ENCODE measurements at regions not wholly inside any gene's neighbourhood (a gene's known extent, or its start where the extent isn't known, plus 50 kb on each side); places are given as distances from the start of the nearest gene placed in this dataset.
"Not testable (repeated sequence)": the region's sequence is repeated elsewhere in the genome, so short reads cannot be mapped to it uniquely, and the experiment has no call there.

DNA sequence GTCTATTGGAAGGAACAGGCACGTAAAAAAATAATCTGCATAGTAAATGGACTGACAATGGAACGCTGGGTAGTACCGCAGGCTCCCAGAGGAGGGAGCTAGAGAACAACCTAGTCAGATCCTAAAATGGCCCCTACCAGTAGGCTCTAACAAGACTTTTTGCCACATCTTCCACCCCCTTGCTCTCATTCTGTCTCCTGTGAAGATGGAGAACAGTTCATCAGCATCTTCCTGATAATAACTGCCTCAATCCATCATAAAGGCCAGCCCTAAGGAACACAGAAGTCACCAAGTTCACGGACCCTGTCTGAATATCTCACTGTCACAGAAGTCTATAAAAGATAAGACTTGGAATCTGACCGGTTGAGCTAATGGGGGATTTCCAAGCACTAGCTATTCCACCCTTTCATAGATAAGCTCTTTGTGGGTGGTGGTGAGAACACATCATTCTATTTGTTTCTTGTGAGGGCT is 133.4 kb downstream of the SLC1A3 start:
- DNase-seq: peak; percentile 57

DNA sequence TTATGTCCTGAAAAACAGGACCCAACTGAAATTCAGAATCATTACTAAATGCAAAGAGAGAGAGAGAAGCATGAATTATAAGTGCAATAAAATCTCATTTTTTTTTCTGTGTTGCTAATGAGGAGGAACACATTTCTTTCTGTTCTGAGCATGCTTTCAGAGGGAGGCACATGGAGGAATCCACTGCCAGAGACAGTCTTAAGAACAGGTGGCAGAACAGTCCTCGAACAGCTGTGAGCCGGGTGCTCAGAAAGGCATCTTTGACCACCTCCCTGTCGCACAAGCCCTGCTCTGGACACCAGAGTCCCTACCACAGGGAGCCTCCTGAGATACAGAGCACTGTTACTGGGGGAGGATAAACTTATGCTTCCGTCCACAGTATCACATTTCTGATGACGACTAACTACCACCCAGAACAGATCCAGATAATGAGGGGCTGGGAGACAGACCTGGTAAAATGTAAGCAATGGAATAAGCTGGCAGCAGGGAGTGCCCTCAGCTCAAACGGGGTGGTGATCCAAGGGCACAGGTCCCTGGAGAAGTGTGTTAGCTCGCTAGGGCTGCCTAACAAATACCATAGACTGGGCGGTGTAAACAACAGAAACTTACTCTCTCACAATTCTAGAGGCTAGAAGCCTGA is 134.0 kb downstream of the SLC1A3 start:
- no peak for DNase-seq

DNA sequence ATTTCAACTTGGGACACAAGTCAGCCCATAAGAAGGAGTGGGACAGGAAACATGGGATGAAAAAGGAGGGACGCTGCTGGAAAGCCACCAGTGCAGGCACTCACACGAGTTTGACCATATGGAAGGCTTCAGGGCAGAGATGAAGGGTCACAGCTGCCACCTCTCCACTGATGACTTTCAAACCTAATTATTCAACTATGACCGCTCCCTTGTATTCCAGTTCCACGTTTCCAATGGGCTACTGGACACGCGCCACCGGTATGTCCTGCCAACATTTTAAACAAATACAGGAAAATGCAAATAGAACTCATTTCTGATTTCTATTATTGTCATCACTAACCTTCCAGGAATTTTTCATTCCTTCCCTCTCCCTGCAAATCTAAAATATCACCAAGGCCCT is 134.7 kb downstream of the SLC1A3 start:
- DNase-seq: no peak

DNA sequence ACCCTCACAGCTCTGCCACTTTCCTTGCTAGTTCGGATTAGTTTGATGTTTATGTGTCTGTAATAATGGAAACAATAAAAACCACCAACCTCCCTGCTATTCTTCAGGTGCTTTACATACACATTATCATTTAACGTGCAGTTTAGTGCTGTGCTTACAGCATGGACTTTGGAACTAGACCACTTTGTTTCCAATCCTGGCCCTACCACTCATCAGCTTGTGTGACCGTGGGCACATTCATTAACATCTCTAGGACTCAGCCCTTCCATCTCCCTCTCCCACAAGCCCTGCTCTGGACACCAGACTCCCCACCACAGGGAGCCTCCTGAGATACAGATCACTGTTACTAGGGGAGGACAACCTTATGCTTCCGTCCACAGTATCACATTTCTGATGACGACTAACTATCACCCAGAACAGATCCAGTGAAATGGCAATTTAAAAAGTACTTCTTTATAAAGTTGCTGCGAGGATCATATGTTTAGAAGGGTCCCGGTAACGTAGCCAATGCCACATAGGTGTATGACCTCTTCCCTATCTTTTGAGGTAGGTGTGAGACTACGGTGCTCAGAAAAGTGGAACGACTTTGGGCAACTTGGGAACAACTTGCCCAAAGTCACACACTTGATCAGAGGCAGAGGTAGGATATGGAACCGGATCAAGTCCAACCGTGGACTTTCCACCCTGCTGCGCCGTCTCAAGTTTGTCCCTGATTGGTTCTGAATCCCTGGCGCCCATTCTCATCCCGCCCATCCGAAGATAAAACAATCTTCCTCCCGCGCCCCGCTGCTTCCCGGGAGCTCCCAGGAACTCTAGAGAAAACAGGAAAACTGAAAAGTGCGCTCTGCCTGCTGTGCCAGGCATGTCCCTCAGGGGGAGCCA is 132.4 kb upstream of the NIPBL start:
- DNase-seq: no peak

DNA sequence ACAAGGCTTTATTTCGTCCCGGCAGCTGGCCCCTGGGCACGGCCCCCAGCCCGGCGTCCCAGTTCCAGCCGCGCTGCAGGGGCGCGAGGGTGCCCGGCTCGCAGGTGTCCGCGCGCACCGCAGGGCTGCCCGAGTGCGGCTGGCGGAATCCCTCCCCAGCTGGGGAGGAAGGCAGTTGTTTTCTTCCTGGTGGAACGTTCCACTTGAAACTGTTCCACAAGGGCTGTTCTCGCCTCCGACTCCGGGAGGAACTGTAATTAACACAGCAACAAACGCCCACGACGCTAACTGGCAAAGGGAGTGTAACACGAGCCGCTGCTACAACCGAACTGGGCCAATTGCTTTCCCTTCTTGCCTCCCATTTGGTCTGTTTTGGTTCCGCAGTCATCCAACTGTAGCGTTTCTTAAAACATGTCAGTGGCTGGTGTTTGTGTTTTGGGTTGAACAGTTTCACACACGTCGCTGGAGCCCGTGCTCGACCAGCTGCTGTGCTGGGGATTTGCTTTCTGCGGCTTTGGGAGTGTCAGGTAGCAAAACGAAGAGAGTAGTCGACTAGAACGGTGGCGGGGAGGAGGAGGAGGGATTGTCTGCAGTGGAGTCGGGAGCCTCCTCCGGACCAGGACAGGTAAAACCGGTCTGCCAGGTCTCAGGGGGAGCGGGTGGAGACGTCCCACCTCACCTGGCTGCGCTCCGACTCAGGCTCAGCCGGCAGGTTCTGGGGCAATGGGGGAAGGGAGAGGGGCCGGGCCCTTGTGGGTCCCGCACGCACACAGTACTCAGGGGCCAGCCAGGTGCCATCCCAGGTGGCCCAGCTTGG is 131.6 kb upstream of the NIPBL start:
- DNase-seq: peak; percentile 39

DNA sequence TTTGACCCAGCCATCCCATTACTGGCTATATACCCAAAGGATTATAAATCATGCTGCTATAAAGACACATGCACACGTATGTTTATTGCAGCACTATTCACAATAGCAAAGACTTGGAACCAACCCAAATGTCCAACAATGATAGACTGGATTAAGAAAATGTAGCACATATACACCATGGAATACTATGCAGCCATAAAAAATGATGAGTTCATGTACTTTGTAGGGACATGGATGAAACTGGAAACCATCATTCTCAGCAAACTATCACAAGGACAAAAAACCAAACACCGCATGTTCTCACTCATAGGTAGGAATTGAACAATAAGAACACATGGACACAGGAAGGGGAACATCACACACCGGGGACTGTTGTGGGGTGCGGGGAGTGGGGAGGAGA is 128.8 kb upstream of the NIPBL start:
- DNase-seq: not testable (repeated sequence)

DNA sequence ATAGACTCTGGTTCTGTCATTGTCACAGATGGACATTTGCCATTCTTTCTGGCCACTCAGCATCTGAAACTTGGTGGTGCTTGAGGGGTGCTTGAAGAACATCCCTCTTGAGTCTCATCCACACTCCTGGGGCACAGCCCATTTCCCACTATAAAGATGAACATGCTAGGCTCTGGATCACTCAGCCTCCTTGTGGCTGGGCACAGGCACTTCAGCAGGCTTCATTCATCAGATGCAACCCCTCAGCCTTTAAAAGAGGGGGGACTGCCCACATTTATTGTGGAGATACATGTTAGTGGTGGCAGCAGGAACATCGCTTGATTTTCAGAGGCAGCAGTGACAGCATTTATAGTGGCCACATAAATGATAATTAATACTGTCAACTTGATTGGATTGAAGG is 124.7 kb upstream of the NIPBL start:
- DNase-seq: no peak

DNA sequence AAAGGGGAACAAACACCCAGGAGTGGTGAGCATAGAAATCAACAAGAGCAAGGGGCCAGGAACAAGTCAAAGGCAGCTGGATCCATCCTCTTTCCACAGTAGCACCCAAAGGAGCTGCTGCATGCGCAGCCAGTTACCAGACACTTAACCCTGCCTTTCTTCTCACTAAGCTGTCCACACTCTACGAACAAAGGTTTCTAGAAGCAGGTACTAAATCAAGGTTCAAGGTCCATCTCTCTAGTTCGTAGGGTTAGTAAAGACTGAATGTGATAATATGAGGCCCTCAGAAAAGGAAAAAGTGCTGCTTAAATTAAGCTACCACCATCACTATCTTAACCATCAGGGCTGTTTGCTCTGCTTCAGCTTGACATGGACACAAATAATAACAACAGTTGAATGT is 121.2 kb upstream of the NIPBL start:
- no peak for DNase-seq

DNA sequence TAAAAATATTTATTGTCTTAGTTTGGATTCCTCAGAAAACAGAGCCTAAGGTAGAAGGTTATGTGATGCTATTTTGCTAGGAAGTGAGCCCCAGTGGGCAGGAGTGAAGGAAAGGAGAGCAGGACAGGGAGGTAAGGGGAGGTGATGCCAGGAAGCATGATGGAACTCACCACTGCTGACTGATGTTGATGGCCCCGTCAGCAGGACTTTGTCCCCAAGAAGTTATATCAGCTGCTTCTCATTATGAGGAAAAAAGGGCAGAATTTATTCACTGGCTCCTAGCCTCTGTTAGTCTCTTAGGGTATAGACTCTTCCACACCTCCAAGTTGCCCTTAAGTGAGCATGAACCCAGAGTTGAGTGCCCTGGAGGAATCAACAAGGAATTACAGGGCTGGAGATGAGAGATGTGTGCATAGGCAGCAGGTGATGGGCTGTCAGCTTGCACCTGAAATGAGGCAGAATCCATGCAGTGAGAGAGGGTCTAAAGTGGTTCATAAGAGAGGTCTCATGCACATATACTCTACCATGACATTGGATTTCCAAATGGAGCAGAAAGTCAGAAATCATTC is 120.6 kb upstream of the NIPBL start:
- DNase-seq: no peak

DNA sequence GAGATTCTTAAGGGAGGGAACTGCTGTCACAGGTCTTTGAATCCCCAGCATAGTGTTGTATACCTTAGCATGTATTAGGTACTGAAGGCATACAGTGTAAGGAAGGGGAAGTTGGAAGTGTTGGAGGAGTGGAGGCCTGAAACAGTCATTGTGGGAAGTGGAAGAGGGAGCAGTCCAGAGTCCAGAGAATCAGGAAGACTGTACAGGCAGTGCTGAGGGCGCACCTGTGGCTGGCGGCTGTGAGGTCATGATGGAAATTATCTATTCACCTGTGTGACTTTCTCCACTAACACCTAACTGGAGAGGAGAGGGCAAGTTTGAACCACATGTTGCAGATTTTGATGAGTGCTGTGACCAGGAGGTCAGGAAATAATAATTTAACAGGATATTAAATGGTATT is 119.7 kb upstream of the NIPBL start:
- DNase-seq: no peak

DNA sequence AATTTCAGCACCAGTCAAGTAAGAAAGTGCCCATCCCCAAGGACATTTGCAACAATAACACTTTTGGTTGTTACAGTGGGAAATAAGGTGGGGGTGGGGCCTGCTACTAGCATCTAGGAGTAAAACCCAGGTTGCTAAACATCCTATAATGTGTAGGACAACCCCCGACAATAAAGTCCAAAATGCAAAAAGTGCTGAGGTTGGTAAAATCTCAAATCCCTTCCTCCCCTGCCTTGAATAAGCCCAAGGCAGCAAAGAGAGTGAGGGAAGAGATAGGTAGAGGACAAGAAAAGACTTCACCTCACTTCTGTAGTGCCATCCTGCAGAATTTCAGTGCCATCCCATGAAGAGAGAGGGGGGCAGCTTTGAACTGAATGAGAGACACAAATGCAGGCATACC is 117.5 kb upstream of the NIPBL start:
- no peak for DNase-seq

DNA sequence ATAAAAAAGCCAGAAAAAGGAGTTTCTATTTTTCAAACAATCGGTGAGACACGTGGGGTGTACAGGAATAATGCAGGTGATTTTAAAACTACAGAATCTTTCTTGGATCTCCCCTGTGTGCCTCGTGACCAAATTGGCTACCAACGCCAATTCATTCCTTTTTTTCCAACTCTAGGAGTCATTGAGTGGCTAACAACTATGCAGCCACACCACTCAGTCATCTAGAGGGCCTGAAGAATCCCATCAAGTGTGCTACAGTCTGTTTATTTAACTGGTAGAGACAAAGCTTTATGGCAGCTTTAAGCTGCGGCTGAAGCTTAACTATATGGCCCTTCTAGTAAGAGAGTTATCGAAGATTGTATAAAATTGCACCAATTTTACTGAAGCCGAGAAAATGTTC is 113.1 kb upstream of the NIPBL start:
- DNase-seq: no peak

DNA sequence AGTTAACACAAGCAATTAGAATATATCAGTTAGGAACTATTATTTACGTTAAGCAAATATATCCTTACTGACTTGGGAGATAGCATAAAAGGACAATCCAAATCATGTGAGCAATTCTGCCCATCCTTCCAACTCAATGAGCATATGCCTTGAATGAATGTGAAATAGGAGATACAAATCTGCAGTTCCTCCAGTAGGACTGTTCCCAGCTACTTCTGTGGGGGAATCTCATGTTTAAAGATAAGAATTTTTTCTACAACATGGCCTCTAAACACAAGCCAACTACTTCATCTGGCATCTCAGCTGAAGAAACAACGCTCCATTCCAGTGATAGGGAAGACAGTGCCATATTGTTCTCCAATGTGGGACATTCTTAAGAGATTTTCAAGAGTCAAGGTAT is 110.7 kb upstream of the NIPBL start:
- no peak for DNase-seq

DNA sequence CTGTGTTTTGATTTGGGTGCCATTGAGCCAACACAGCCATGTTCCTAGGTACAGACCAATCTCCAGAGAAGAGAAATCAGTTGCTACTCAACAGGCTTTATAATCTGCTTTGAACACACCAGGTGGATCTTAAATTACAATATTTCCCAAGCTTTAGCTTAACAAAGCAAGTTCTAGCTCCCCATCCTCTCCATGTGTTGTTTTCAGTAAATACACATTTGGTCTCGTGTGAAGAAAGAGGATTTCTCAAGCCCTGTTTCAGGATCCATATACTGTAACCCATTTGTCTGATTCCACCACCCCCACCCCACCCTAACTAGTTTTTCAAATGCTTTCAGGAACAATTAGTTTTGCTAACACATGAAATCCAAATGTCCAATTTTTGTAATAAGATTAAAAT is 109.6 kb upstream of the NIPBL start:
- no peak for DNase-seq

DNA sequence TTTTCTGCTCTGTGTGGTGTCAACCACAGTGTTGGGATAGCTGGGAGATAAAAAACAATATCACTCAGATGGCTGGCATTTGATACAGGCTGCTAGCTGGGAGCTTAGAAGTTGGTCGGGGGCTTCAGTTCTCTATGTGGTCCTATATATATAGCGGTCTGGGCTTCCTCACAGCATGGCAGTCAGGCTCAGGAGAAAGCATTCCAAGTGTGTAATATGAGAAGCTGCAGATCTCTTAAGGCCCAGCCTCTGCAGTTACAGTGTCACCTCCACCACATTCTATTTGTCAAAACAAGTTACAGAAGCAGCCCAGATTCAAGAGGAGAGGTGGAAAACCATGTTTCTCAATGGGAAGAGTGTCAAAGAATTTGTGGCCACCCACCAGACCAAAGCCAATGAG is 108.1 kb upstream of the NIPBL start:
- no peak for DNase-seq

DNA sequence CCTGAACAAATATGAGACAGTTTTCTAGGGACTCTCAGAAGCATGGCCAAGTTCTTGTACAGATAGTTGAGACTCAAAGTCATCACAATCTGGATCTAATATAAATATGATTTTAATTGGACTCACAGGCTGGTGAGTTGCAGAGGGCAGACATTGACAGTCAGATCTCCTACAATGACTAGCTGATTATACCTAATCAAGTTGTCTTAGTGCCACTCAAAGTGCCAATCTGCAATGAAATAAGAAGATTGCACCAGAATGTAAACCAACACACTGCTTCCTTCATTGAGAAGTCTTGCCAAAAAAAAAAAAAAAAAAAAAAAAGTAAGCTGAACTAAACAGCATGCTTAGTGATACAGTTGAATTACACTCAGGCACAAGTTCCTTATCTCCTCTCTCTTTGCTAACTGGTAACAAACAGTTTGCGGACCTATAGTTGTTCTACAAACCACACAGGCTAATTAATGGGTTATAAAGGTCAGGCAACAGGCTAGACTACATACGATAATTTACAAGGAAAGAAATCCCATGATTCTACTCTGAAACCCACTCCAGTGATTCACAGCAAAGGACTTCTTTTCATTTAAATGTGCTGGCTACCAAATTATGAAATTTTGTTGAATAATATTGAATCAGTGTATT is 107.3 kb upstream of the NIPBL start:
- no peak for DNase-seq

DNA sequence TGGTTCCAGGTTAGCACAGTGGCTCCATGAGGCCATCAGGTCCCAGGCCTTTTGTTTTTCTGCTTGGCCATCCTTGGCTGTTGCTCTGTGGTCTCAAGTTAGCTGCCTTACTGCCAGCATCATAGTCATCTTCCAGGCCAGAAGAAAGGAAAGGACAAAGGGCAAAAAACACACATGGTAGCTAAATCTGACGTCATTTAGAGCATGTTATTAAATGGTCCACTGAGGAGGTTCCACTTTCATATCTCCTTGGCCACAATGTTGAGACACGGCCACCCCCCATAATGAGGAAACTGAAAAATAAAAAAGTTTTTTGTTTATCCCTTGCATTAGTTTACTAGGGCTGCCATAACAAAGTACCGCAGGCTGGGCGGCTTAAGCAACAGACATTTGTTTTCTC is 106.4 kb upstream of the NIPBL start:
- DNase-seq: no peak

DNA sequence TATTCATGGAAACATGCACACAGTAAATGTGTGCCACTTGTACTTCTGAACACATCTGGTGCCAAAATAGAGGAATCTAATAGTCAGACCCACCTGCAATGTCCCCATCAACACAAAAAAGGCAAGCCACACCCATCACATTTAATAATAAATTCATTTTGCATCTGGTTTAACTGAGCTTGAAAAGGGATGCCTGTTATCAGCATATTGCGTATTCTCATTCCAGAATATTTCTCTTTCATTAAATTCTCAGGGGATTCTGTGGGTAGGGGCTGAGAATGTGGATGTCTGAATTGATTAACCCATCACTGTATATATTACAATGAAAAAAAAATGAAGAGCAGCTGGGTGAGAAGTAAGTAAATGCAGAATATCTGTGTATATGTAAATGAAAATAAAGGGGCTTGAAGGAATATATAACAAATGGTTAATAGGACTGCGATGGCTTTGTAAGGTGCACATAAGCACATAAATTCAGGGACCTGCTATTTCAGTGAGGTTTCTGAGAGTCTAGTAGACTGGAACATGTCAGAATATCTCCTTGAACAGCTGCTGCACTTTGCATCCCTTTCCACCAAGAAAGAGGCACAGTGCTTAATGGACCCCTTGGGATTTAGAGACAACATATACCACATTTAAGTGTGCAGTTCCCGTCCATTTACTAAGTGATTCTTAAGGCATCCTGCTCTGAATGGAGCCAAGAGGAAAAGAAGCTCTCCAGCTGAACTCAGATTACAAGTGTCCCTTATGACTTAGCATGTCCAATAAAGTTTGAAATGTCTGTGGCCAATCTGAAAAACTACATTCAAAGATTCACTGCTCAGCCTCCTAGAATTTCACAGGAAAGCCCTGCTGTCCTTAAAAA is 104.1 kb upstream of the NIPBL start:
- no peak for DNase-seq

DNA sequence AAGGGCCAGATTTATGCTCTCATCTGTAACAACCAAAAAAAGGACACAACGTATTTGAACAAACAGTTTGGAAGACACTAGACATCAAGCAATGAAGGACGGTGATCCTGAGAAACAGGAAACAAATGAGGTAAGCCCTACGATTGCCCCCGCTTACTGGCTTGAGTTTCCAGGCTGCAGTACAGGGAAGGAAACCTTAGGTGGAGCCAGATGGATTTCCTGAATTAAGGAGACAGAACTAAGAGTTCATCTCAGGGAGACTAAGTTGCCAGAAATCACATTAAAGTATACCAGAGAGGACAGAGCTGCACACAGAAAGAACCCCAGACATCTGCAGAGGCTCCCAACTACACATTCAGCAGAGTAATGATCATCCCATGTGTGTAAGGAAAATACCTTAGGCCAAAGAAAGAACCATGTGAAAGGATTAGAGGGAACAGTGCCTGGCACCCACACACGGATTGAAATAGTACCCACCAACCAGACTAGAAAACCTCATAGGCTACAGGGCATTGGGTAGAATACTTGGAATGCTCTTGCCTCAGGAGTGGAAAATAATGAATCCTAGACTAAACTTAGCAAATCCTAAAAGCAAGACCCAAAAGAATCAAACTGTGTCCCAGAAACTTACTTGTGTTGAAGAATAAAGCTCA is 99.3 kb upstream of the NIPBL start:
- DNase-seq: no peak

DNA sequence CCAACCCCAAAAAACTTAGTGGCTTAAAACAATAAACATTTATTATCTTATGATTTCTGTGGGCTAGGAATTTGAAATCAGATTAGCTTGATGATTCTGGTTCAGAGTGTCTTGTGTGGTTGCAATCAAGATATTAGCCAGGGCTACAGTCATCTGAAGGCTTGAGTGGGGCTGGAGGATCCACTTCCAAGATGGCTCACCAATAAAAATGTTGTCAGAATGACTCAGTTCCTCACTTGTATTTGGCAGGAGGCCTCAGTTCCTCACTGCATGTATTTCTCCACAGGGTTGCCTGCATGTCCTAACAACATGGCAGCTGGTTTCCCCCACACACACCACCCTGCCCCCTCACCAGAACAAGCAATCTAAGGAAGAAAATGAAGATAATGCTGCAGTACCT is 98.2 kb upstream of the NIPBL start:
- no peak for DNase-seq

DNA sequence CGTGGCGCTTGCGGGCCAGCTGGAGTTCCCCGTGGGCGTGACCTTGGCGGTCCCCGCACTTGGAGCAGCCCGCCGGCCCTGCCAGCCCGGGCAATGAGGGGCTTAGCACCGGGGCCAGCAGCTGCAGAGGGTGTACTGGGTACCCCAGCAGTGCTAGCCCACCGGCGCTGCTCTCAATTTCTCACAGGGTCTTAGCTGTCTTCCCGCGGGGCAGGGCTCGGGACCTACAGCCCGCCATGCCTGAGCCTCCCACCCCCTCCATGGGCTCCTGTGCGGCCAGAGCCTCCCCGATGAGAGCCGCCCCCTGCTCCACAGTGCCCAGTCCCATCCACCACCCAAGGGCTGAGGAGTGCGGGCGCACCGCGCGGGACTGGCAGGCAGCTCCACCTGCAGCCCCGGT is 94.0 kb upstream of the NIPBL start:
- DNase-seq: not testable (repeated sequence)

Data from midbrain (tissue), 1 donor.